ENCODE measurements at regions not wholly inside any gene's neighbourhood (a gene's known extent, or its start where the extent isn't known, plus 50 kb on each side); places are given as distances from the start of the nearest gene placed in this dataset.

DNA sequence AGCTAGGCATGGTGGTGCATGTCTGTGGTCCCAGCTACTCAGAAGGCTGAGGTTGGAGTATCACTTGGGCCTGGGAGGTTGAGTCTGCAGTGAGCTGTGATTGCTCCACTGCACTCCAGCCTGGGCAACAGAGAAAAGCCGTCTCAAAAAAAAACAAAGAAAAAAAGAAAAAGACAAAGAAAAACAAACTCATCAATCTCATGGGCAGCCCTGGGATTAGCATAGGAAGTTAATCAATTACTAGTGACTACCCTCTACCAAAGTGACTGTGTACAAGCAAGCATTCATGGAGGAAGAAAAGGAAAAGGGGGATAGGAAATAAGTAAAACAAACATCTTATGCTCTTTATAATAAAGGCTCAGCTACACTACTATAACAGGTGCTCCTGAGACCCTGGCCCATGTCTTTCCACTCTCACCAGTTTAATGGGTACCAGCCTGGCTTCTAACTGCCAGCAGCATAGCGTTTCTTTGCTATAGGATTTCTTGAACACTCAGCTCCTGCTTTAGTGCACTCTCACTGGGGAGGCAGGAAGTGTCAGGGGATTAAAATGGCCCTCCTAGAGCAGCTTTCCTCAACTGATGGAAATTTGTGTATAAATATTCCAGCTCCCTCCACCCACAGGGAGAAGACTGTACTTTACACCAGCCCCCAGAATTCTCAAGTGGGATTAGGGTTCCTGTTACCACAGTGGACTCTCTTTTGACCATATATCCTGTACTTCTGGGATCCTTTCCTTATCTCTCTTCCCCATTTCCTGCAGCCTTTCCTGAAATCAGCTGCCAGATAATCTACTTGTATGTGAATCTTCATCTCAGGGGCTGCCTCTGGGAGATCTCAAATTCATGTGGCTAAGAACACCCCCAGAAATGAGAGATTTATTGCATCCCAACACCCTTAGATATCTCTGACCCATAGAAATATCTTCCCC lies 91.3 kb upstream of the GLS start (continued):
- TF ChIP-seq, protein P1, sequence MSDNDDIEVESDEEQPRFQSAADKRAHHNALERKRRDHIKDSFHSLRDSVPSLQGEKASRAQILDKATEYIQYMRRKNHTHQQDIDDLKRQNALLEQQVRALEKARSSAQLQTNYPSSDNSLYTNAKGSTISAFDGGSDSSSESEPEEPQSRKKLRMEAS (IDR thresholded peaks at IDR 0.05): no peak
